GM21723 (cell line): ENCODE measurements at regions not wholly inside any gene's neighbourhood (a gene's known extent, or its start where the extent isn't known, plus 50 kb on each side); places are given as distances from the start of the nearest gene placed in this dataset.
"Not testable (repeated sequence)": the region's sequence is repeated elsewhere in the genome, so short reads cannot be mapped to it uniquely, and the experiment has no call there.

Experiments used
- ATAC-seq: cut with Tn5 transposase; IDR thresholded peaks from one replicate; pipeline ENCODE4 v1.9.1; 2021; ENCODE audit warnings: mild to moderate bottlenecking, moderate library complexity; ENCODE audit not compliant: unreplicated experiment

GRCh38 chr4:34939073-34939472 is 1305.2 kb downstream of the ARAP2 start:
- ATAC-seq, result no peak

GRCh38 chr4:34943741-34944386 is 1300.5 kb downstream of the ARAP2 start:
- no peak for ATAC-seq

GRCh38 chr4:34950926-34951325 is 1293.4 kb downstream of the ARAP2 start:
- no peak for ATAC-seq

- ATAC-seq, result no peak
These were observed 1291.0 kb downstream of the ARAP2 start for GRCh38 chr4:34953145-34953799.

DNA sequence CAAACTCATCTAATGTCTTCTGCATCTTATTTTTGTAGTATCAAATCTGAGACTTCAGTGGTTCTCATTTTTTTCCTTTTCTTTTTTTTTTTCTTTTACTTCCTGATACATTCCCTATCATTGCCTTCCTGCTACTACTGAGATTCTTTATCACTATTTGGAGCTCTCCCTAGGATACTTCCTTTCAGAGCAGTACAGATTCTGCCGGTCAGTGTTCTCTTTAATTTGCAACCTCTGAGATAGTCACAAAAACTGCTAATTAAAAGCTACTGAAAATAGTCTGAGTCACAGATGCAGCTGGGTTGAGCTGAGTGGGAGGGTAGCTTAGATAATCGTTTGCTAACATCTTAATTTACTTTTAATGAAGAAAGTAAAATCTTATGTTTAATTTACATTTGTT is 1279.7 kb downstream of the ARAP2 start:
- no peak for ATAC-seq

DNA sequence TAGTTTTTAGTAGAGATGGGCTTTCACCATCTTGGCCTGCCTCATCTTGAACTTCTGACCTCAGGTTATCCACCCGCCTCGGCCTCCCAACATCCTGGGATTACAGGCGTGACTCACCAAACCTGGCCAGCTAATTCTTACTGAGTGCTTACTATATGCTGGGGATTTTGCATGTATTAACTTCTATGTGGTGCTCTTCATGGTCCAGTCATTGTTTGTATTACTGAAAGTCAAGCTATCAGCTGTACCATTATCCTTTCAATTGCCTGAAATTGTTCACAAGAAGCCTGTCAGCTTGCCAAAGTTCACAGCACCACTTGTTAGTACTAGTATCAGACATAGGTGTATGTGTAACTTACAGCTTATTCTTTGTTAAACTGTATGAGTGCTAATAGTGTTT is 1272.1 kb downstream of the ARAP2 start:
- ATAC-seq, result no peak

- no peak for ATAC-seq
These were observed 1270.5 kb downstream of the ARAP2 start for GRCh38 chr4:34973650-34974312.

DNA sequence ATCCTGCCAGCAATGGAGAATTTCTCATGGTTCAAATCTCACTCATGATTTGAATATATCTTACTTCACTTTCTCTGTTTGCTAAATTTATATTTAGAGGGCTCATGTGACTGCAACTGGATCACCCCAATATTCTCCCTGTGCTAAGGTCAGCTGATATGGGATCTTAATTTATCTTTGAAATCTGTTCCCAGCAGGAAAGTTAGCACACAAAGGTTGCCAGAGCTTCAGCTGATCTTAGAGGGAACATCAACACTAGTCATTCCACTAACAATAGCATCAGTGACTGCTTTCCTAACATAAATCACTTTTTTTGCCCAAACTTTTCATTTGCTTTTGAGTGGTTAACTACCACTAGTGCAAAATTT is 1270.0 kb downstream of the ARAP2 start:
- no peak for ATAC-seq

GRCh38 chr4:35021222-35021621 is 1223.1 kb downstream of the ARAP2 start:
- ATAC-seq, result not testable (repeated sequence)

DNA sequence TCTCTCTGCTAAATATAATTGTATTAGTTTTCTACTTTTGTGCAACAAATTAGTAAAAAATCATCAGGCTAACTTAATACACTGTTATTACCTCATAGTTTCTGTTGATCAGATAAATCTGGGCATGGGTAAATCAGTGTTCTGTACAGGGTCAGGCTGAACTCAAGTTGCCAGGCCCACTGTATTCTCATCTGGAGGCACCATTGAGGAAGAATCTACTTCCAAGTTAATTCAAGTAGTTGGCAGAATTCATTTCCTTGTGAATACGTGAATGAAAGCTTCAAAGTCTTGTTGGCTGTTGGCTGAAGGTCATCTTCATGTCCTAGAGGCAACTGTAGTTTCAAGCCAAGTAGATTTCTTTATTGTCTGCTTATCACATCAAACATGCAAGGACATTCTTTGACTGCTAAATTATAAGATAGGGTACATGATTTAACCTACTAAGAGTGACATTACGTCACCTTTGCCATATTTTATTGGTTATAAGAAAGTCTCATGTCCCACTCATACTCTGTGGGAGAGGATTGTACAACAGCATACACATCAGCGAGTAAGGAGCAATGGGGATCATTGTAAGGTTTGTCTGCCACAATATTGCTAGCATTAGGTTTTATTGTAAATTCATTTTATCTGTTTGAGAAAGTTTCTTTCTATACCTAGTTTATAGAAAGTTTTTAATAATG is 1219.0 kb downstream of the ARAP2 start:
- ATAC-seq, result no peak

GRCh38 chr4:35038079-35038805 is 1206.1 kb downstream of the ARAP2 start:
- no peak for ATAC-seq

- ATAC-seq, result no peak
These were observed 1205.5 kb downstream of the ARAP2 start for GRCh38 chr4:35038845-35039244.

GRCh38 chr4:35052546-35052945 is 1191.8 kb downstream of the ARAP2 start:
- no peak for ATAC-seq

GRCh38 chr4:35063031-35063570 is 1181.2 kb downstream of the ARAP2 start:
- ATAC-seq, result no peak

DNA sequence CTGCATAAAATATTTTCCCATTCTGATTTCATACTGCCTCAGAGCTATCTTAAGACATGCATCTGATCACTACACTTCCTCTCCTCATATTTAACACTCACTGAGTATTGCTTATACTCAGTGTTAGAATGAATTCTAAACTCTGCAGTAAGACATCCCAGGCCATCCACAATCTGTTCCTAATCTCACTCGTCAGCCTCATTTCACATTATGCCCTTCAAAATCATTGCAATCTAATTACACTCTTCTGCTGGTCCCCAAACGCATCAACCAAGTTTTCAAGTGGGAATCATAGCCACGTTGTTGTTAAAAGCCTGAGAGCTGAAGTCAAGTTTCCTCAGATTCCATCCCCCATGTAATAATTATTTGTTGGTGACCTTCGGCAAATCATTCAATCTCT is 1177.9 kb downstream of the ARAP2 start:
- ATAC-seq, result no peak

DNA sequence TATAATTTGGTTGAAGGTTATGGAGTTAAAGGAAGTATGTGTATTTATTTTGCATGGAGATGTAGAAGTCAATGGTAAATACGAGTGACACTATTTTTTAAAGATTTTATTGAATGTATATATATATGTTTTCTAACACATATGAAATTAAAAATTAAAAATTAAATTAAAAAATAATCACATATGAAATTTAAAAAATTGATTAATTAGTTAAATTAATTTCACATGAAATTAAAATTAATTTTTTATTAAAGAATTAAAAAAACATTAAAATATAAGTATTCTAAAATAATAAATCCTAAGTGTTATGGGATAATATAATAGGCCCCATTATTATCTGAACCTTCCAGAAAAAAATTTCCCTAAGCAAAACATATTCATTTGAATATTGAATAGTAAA is 1163.5 kb downstream of the ARAP2 start:
- ATAC-seq, result no peak

DNA sequence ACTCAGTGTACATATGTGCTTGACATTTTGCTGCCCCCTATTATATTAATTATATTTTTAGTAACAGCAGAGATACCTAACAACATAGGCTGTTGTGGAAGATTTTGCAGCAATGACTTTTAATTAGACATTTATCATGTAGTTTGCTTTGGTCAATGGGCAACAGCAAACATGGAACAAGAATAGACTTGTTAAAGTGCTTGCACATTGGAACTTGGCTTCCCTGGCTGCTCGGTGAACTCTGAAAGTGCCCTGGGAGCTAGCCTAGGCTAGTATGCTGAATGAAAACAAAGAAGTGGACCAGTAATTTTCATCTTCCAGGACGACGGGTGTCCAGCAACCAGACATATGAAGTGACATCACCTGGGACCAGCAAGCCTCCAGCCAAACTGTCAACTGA is 1157.1 kb downstream of the ARAP2 start:
- ATAC-seq, result no peak

GRCh38 chr4:35100932-35101331 is 1143.4 kb downstream of the ARAP2 start:
- ATAC-seq, result no peak

- no peak for ATAC-seq
These were observed 1142.2 kb downstream of the ARAP2 start for GRCh38 chr4:35102066-35102465.

GRCh38 chr4:35105486-35105885 is 1138.8 kb downstream of the ARAP2 start:
- no peak for ATAC-seq
